Pancreas (tissue), 10 donors: ENCODE measurements at regions not wholly inside any gene's neighbourhood (a gene's known extent, or its start where the extent isn't known, plus 50 kb on each side); places are given as distances from the start of the nearest gene placed in this dataset.

Experiments used
- ATAC-seq, 4 donors: fragments of 200-7000 bp; cut with Tn5 transposase; one replicate each; pipeline versions ENCODE4 v1.8.0 to v1.9.1; 2020; ENCODE audit warnings: mild to moderate bottlenecking in 4 of 4, moderate library complexity in 4 of 4
- DNase-seq, 6 donors: peaks; one replicate each; pipeline ENCODE4 v3.0.0-alpha.2; 2020
- FAIRE-seq: peaks from 2 replicates; lab custom pipeline; 2012; peaks lifted over from hg19 to GRCh38; lab: Jason Lieb, UNC
- H3K27ac ChIP-seq, 4 donors: fragments of 200-600 bp; sonication (generic); 1 replicate in 3 of 4; 2 replicates in 1 of 4; pipeline versions ENCODE4 v1.5.0 to v1.8.0; 2020
- H3K27me3 ChIP-seq, 4 donors: fragments of 200-600 bp; one replicate each; pipeline ENCODE4 v1.8.0; 2021
- H3K36me3 ChIP-seq, 3 donors: fragments of 200-600 bp; sonication (generic) in 1 of 3; one replicate each; pipeline versions ENCODE4 v1.5.0 to v1.8.0; 2020 to 2021
- H3K4me1 ChIP-seq, 3 donors: fragments of 200-600 bp; one replicate each; pipeline ENCODE4 v1.8.0; 2021
- H3K4me3 ChIP-seq, 4 donors: fragments of 200-600 bp; sonication (generic) in 2 of 4; one replicate each; pipeline versions ENCODE4 v1.5.0 to v1.8.0; 2020 to 2021
- H3K9me3 ChIP-seq, 4 donors: fragments of 200-600 bp; one replicate each; pipeline ENCODE4 v1.8.0; 2021
- CTCF ChIP-seq, 4 donors: fragments of 200-600 bp; sonication (generic) in 3 of 4; IDR thresholded peaks; one replicate each; pipeline versions ENCODE4 v1.5.0 to v1.8.0; 2021; ENCODE audit warnings: antibody characterized with exemption in 4 of 4
- WGBS, 2 donors: extraction: QIAGEN DNeasy Blood & Tissue Kit; methylation state at CpG; one replicate each; pipeline ENCODE4 v1.1.7; 2013; 5-methylcytosine and 5-hydroxymethylcytosine counted together
- intact Hi-C, 3 donors: fragments of 100-400 bp; cut with DNase I; formaldehyde crosslinking; loops; one replicate each; pipeline versions ENCODE4 v1.11.1 to v1.14.2; 2022
- donor health status: healthy with polysubstance abuse.
- donor health status: DM: no; HTN: no; CAD: no; lungs with moderate emphysema.
- donor health status: DM: no; HTN: no; CAD: no.
- donor health status: control.
- donor health status: control.
- donor health status: Bipolar disorder and iron deficiency.
- donor health status: DM: yes; HTN: yes; CAD: no.
- donor health status: DM: no; HTN: no; CAD: no.
- donor health status: DM: no; HTN: no; CAD: no.
- donor health status: DM: yes; HTN: yes; CAD: no.

DNA sequence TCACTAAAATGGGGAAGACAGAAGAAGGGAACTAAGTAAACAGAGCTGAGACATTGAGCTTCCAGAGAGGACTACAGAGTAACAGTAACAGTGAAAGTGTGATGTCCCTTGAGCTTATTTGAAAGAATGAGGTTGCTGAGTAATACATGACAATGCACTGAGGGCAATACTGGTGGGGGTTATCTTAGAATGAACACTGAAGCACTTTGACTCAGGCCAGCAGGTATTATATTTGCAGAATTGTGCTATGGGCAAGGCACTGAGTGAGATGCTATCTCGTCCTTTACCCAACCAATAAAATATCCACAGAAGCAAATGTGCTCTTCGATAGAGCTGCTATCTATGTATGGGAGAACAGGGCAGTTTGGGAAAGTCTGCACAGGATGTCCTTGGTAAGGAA is 133.2 kb downstream of the DISP1 start:
- no peak for DNase-seq
- Histone ChIP-seq H3K9me3 (no peaks in the 10 kb centered on the region), H3K4me1 (no peaks in the 10 kb centered on the region), H3K36me3 (peaks cover 0 to 7% (median 0%) of the 10 kb centered on the region in 3 donors), H3K27me3 (no peaks in the 10 kb centered on the region), H3K27ac (no peak overlapping the region), H3K4me3 (no peak overlapping the region)
- no peak for TF ChIP-seq CTCF (IDR thresholded peaks at IDR 0.05)
- 85 to 86% methylated on average over 2 of the region's 2 CpGs for WGBS, 2 donors
- no peak for FAIRE-seq
- intact Hi-C loops, result no loop called here
- ATAC-seq, result no peak

GRCh38 chr1:222950892-222951291 is 136.1 kb downstream of the DISP1 start:
- Histone ChIP-seq H3K27ac (no peak overlapping the region), H3K27me3 (no peaks in the 10 kb centered on the region), H3K4me1 (no peaks in the 10 kb centered on the region), H3K4me3 (no peak overlapping the region), H3K9me3 (no peaks in the 10 kb centered on the region), H3K36me3 (no peaks in the 10 kb centered on the region)
- FAIRE-seq (no peak), ATAC-seq (peak in 3 of 4 donors; percentile 44 to 68 (median 54)), DNase-seq (no peak)
- WGBS, 2 donors, result 74 to 76% methylated on average over 3 of the region's 3 CpGs
- intact Hi-C loops, result no loop called here
- TF ChIP-seq CTCF (IDR thresholded peaks at IDR 0.05), result no peak

- Histone ChIP-seq H3K4me3 (no peak overlapping the region), H3K4me1 (no peaks in the 10 kb centered on the region), H3K27ac (no peak overlapping the region), H3K27me3 (no peaks in the 10 kb centered on the region), H3K36me3 (no peaks in the 10 kb centered on the region), H3K9me3 (no peaks in the 10 kb centered on the region)
- FAIRE-seq (no peak), ATAC-seq (no peak), DNase-seq (no peak)
- intact Hi-C loops, result no loop called here
- TF ChIP-seq CTCF (IDR thresholded peaks at IDR 0.05), result no peak
- 51 to 64% methylated on average over 1 of the region's 1 CpG for WGBS, 2 donors
Measured at GRCh38 chr1:222953585-222953984, 138.7 kb downstream of the DISP1 start.

GRCh38 chr1:222955964-222956363 is 141.1 kb downstream of the DISP1 start:
- DNase-seq, result no peak
- no peak for FAIRE-seq
- intact Hi-C loops, result no loop called here

DNA sequence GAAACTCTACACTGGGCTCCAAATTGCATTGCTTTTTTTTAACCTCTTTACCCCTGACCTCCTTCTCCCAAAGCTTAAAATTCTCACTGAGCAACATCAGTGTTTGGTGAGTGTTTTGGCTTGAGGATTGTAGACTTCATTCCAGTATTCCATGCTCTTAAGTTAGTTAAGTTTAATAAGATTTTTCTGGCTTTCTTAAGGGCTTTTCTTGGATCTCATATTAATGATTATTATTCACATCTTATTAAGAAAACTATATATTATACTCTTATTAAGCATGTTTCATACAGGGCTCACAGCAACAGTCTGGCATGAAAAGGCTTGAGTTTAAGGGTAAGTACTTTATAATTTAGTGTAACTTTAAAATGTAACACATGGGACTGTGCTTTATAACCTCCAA is 141.8 kb downstream of the DISP1 start:
- ATAC-seq (no peak), DNase-seq (no peak), FAIRE-seq (no peak)
- no peak overlapping the region for H3K27ac ChIP-seq
- intact Hi-C loops, result no loop called here
- no peak for TF ChIP-seq CTCF (IDR thresholded peaks at IDR 0.05)
- H3K4me1 ChIP-seq, result no peaks in the 10 kb centered on the region
- no peaks in the 10 kb centered on the region for H3K9me3 ChIP-seq
- H3K27me3 ChIP-seq, result no peaks in the 10 kb centered on the region
- no peaks in the 10 kb centered on the region for H3K36me3 ChIP-seq
- no peak overlapping the region for H3K4me3 ChIP-seq

More at GRCh38 chr1:222955964-222956363, 141.1 kb downstream of the DISP1 start:
- no peak for TF ChIP-seq CTCF (IDR thresholded peaks at IDR 0.05)
- H3K27me3 ChIP-seq, result no peaks in the 10 kb centered on the region
- ATAC-seq, result no peak
- WGBS, 2 donors, result 89 to 94% methylated on average over 2 of the region's 2 CpGs
- no peaks in the 10 kb centered on the region for H3K36me3 ChIP-seq
- H3K27ac ChIP-seq, result no peak overlapping the region
- H3K9me3 ChIP-seq, result no peaks in the 10 kb centered on the region
- H3K4me1 ChIP-seq, result no peaks in the 10 kb centered on the region
- no peak overlapping the region for H3K4me3 ChIP-seq
